ENCODE measurements at regions not wholly inside any gene's neighbourhood (a gene's known extent, or its start where the extent isn't known, plus 50 kb on each side); places are given as distances from the start of the nearest gene placed in this dataset.

GRCh38 chrX:107514944-107515343 lies 65.5 kb downstream of the FRMPD3 start:
- no peak for DNase-seq (ENCODE audit: low read depth)
- no peak for TF ChIP-seq CTCF (IDR thresholded peaks at IDR 0.05; ENCODE audit: low read length, missing control alignments)
- H3K4me3 ChIP-seq (replicated peaks; ENCODE audit: low read depth, low read length): no peak overlapping the region

- H3K4me3 ChIP-seq (replicated peaks; ENCODE audit: low read depth, low read length): no peak overlapping the region
- DNase-seq (ENCODE audit: low read depth): no peak
- no peak for TF ChIP-seq CTCF (IDR thresholded peaks at IDR 0.05; ENCODE audit: low read length, missing control alignments)
These were observed 72.6 kb downstream of the FRMPD3 start for GRCh38 chrX:107521877-107522586.

- no peak for TF ChIP-seq CTCF (IDR thresholded peaks at IDR 0.05; ENCODE audit: low read length, missing control alignments)
These were observed 73.4 kb downstream of the FRMPD3 start for GRCh38 chrX:107522901-107523300.

GRCh38 chrX:107526141-107526540 lies 76.7 kb downstream of the FRMPD3 start:
- H3K4me3 ChIP-seq (replicated peaks; ENCODE audit: low read depth, low read length): no peak overlapping the region
- DNase-seq (ENCODE audit: low read depth): no peak
- TF ChIP-seq CTCF (IDR thresholded peaks at IDR 0.05; ENCODE audit: low read length, missing control alignments): no peak

More at GRCh38 chrX:107522901-107523300, 73.4 kb downstream of the FRMPD3 start:
- H3K4me3 ChIP-seq (replicated peaks; ENCODE audit: low read depth, low read length): no peak overlapping the region
- no peak for DNase-seq (ENCODE audit: low read depth)

- no peak overlapping the region for H3K4me3 ChIP-seq (replicated peaks; ENCODE audit: low read depth, low read length)
- no peak for TF ChIP-seq CTCF (IDR thresholded peaks at IDR 0.05; ENCODE audit: low read length, missing control alignments)
- no peak for DNase-seq (ENCODE audit: low read depth)
These were observed 80.7 kb downstream of the FRMPD3 start for GRCh38 chrX:107530141-107530540.

GRCh38 chrX:107537815-107538214 lies 88.4 kb downstream of the FRMPD3 start:
- DNase-seq (ENCODE audit: low read depth): peak; percentile 61
- H3K4me3 ChIP-seq (replicated peaks; ENCODE audit: low read depth, low read length): no peak overlapping the region
- TF ChIP-seq CTCF (IDR thresholded peaks at IDR 0.05; ENCODE audit: low read length, missing control alignments): peak; percentile 57

- H3K4me3 ChIP-seq (replicated peaks; ENCODE audit: low read depth, low read length): no peak overlapping the region
- no peak for TF ChIP-seq CTCF (IDR thresholded peaks at IDR 0.05; ENCODE audit: low read length, missing control alignments)
- no peak for DNase-seq (ENCODE audit: low read depth)
These were observed 87.1 kb upstream of the PRPS1 start for GRCh38 chrX:107541244-107541643.

All from fibroblast of pulmonary artery (primary cell).